Astrocyte (in vitro differentiated cells and primary cell): ENCODE measurements at regions not wholly inside any gene's neighbourhood (a gene's known extent, or its start where the extent isn't known, plus 50 kb on each side); places are given as distances from the start of the nearest gene placed in this dataset.

Experiments
- CTCF ChIP-seq: IDR thresholded peaks from 2 replicates; pipeline ENCODE4 v1.5.1; 2011; ENCODE audit warnings: low read depth, mild to moderate bottlenecking, inconsistent platforms, low read length, moderate library complexity; ENCODE audit not compliant: insufficient read depth
- EZH2 ChIP-seq: IDR thresholded peaks from 2 replicates; pipeline ENCODE4 v1.6.1; 2012; ENCODE audit warnings: mild to moderate bottlenecking, low read length, inconsistent platforms; ENCODE audit not compliant: insufficient read depth

DNA sequence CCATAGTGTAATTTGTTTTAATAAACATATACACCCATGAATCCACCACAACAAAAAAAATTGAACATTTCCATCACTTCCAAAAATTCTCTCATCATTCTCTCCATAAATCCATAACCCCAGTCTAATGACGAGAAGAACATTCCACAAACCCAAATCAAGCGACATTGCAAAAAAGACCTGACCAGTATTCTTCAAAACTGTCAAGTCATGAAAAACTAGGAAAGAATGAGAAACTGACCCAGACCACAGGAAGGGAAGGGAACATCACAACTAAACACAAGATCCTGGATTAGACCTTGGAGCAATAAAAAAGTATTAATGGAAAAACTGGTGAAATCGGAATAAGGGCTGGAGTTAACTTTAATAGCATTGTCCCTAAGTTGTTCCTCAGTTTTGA lies 141.3 kb upstream of the SLC35G4 start:
- no peak for TF ChIP-seq CTCF
- TF ChIP-seq EZH2, result no peak
